H1 (cell line): ENCODE measurements at regions not wholly inside any gene's neighbourhood (a gene's known extent, or its start where the extent isn't known, plus 50 kb on each side); places are given as distances from the start of the nearest gene placed in this dataset.

Experiments
- CTCF ChIA-PET: fragments of 300-600 bp; sonication (Branson Sonifier 250); formaldehyde crosslinking; loops from one replicate; lab custom pipeline; 2021; ENCODE audit not compliant: partially characterized antibody; lab: Charles Lee
- POLR2A ChIA-PET: fragments of 300-600 bp; sonication (Branson Sonifier 250); formaldehyde crosslinking; loops from one replicate; lab custom pipeline; 2021; ENCODE audit warnings: inconsistent platforms; ENCODE audit not compliant: partially characterized antibody; lab: Charles Lee
- DNase-seq, 2 experiments: peaks; one replicate each; pipeline versions ENCODE4 v3.0.0 to v3.0.0-alpha.2; 2010 to 2022; ENCODE audit warnings: low spot score in 2 of 2, low read depth in 1 of 2, mixed read lengths in 1 of 2
- FAIRE-seq: peaks from 2 replicates; lab custom pipeline; 2011; peaks lifted over from hg19 to GRCh38; lab: Jason Lieb, UNC
- H2AFZ ChIP-seq: 2 replicates; pipeline ENCODE4 v1.8.1; 2012; ENCODE audit warnings: low read length, inconsistent platforms
- H2AK5ac ChIP-seq: 2 replicates; pipeline ENCODE4 v1.6.1; 2013; ENCODE audit warnings: low read depth, low read length
- H2BK120ac ChIP-seq: replicated peaks from 2 replicates; pipeline ENCODE3; 2013; ENCODE audit warnings: low read depth, low read length, inconsistent platforms
- H2BK12ac ChIP-seq: 2 replicates; pipeline ENCODE4 v1.6.1; 2013; ENCODE audit warnings: low read depth, low read length
- H2BK15ac ChIP-seq: 2 replicates; pipeline ENCODE4 v1.6.1; 2013; ENCODE audit warnings: low read length
- H2BK20ac ChIP-seq: 2 replicates; pipeline ENCODE4 v1.6.1; 2013; ENCODE audit warnings: low read length
- H2BK5ac ChIP-seq: 2 replicates; pipeline ENCODE4 v1.6.1; 2013; ENCODE audit warnings: low read depth, low read length
- H3K14ac ChIP-seq: 2 replicates; pipeline ENCODE4 v1.6.1; 2013; ENCODE audit warnings: inconsistent platforms; ENCODE audit not compliant: insufficient read length
- H3K18ac ChIP-seq: 2 replicates; pipeline ENCODE4 v1.6.1; 2013; ENCODE audit warnings: low read length; ENCODE audit errors: extremely low read depth
- H3K23ac ChIP-seq: 2 replicates; pipeline ENCODE4 v1.6.1; 2013; ENCODE audit warnings: inconsistent platforms; ENCODE audit not compliant: insufficient read length
- H3K23me2 ChIP-seq: 2 replicates; pipeline ENCODE4 v1.6.1; 2013; ENCODE audit warnings: low read depth, low read length
- H3K27ac ChIP-seq: 2 replicates; pipeline ENCODE4 v1.6.1; 2011; ENCODE audit warnings: low read depth, low read length, inconsistent platforms
- H3K27me3 ChIP-seq, 4 experiments: replicated peaks in 1 of 4; 1 replicate in 1 of 4; 2 replicates in 3 of 4; pipeline versions ENCODE4 v1.6.1 to v1.8.1; 2011 to 2013; ENCODE audit warnings: low read length in 3 of 4, mild to moderate bottlenecking in 3 of 4, inconsistent platforms in 2 of 4, mixed read lengths in 2 of 4, moderate library complexity in 1 of 4; ENCODE audit not compliant: control insufficient read depth in 3 of 4, insufficient read depth in 3 of 4; ENCODE audit errors: extremely low read depth in 1 of 4
- H3K36me3 ChIP-seq, 4 experiments: 2 replicates each; pipeline versions ENCODE4 v1.6.1 to v1.8.1; 2011 to 2013; ENCODE audit warnings: mild to moderate bottlenecking in 4 of 4, low read length in 3 of 4, moderate library complexity in 2 of 4, control low read depth in 1 of 4, inconsistent platforms in 1 of 4; ENCODE audit not compliant: insufficient read depth in 4 of 4, control insufficient read depth in 2 of 4
- H3K4ac ChIP-seq: replicated peaks from 2 replicates; pipeline ENCODE3; 2013; ENCODE audit warnings: low read length, low read depth, mixed read lengths, inconsistent platforms; ENCODE audit not compliant: insufficient read length
- H3K4me1 ChIP-seq, 4 experiments: replicated peaks in 1 of 4; 1 replicate in 1 of 4; 2 replicates in 3 of 4; pipeline versions ENCODE4 v1.6.1 to v1.8.1; 2011 to 2013; ENCODE audit warnings: low read length in 3 of 4, inconsistent platforms in 2 of 4, mixed read lengths in 1 of 4; ENCODE audit not compliant: insufficient read depth in 4 of 4, control insufficient read depth in 3 of 4
- H3K4me2 ChIP-seq, 2 experiments: 2 replicates each; pipeline versions ENCODE4 v1.6.1 to v1.8.1; 2011 to 2013; ENCODE audit warnings: low read depth in 2 of 2, low read length in 2 of 2, control low read depth in 1 of 2, inconsistent platforms in 1 of 2, mild to moderate bottlenecking in 1 of 2; ENCODE audit not compliant: insufficient read depth in 1 of 2
- H3K4me3 ChIP-seq, 4 experiments: fragments of 200-600, 300-600 bp in 1 of 4; sonication (generic), shearing (Covaris generic), sonication (Bioruptor Twin) in 1 of 4; 2 replicates each; pipeline versions ENCODE4 v1.5.1 to v1.8.1; 2011 to 2016; ENCODE audit warnings: low read length in 4 of 4, low read depth in 3 of 4, control low read depth in 2 of 4, inconsistent platforms in 2 of 4, mild to moderate bottlenecking in 2 of 4, mixed read lengths in 1 of 4, moderate library complexity in 1 of 4; ENCODE audit not compliant: insufficient read depth in 2 of 4; ENCODE audit errors: extremely low read depth in 1 of 4
- H3K56ac ChIP-seq: replicated peaks from 2 replicates; pipeline ENCODE3; 2013; ENCODE audit warnings: low read depth, mild to moderate bottlenecking, mixed read lengths, low read length, inconsistent platforms; ENCODE audit not compliant: insufficient read length
- H3K79me1 ChIP-seq: 2 replicates; pipeline ENCODE4 v1.6.1; 2013; ENCODE audit warnings: low read depth, low read length, control low read depth
- H3K79me2 ChIP-seq, 2 experiments: 2 replicates each; pipeline versions ENCODE4 v1.6.1 to v1.8.1; 2012 to 2013; ENCODE audit warnings: low read length in 2 of 2, mild to moderate bottlenecking in 2 of 2, inconsistent platforms in 1 of 2; ENCODE audit not compliant: insufficient read depth in 2 of 2, control insufficient read depth in 1 of 2
- H3K9ac ChIP-seq, 4 experiments: replicated peaks in 1 of 4; 1 replicate in 1 of 4; 2 replicates in 3 of 4; pipeline versions ENCODE4 v1.6.1 to v1.8.1; 2011 to 2013; ENCODE audit warnings: low read depth in 3 of 4, low read length in 3 of 4, control low read depth in 2 of 4, mild to moderate bottlenecking in 2 of 4, moderate library complexity in 2 of 4, inconsistent platforms in 1 of 4; ENCODE audit errors: extremely low read depth in 1 of 4
- H3K9me3 ChIP-seq, 2 experiments: 2 replicates each; pipeline versions ENCODE4 v1.6.1 to v1.8.1; 2012 to 2013; ENCODE audit warnings: mild to moderate bottlenecking in 2 of 2, moderate library complexity in 2 of 2, control low read depth in 1 of 2, inconsistent platforms in 1 of 2, low read depth in 1 of 2, low read length in 1 of 2, mixed read lengths in 1 of 2; ENCODE audit not compliant: insufficient read depth in 2 of 2
- H4K20me1 ChIP-seq, 2 experiments: replicated peaks in 1 of 2; 2 replicates each; pipeline versions ENCODE3 to v1.8.1; 2011 to 2013; ENCODE audit warnings: inconsistent platforms in 2 of 2, low read length in 2 of 2, mild to moderate bottlenecking in 1 of 2; ENCODE audit not compliant: insufficient read depth in 2 of 2, control insufficient read depth in 1 of 2
- H4K5ac ChIP-seq: 2 replicates; pipeline ENCODE4 v1.6.1; 2013; ENCODE audit warnings: low read length, low read depth, mixed read lengths, inconsistent platforms; ENCODE audit not compliant: insufficient read length
- H4K8ac ChIP-seq: 2 replicates; pipeline ENCODE4 v1.8.0; 2013; ENCODE audit warnings: mild to moderate bottlenecking, moderate library complexity, low read length, inconsistent platforms; ENCODE audit not compliant: insufficient read depth; ENCODE audit errors: extremely low read depth
- H4K91ac ChIP-seq: replicated peaks from 2 replicates; pipeline ENCODE3; 2013; ENCODE audit warnings: low read length, mixed read lengths, inconsistent platforms; ENCODE audit not compliant: insufficient read length
- RNF2 ChIP-seq: fragments of 200-900, 300-1000 bp; sonication (generic); IDR thresholded peaks from 2 replicates; pipeline ENCODE4 v1.7.1; 2016; ENCODE audit warnings: borderline replicate concordance, low read depth, mild to moderate bottlenecking, antibody characterized with exemption, low read length; ENCODE audit not compliant: poor library complexity, severe bottlenecking; ENCODE audit errors: missing control alignments
- WGBS, 2 experiments: shearing (Covaris generic) in 1 of 2; methylation state at CpG; one replicate each; pipeline versions ENCODE4 v1.1.6 to v1.1.7; 2013 to 2015; ENCODE audit warnings: low lambda C conversion rate in 2 of 2, mixed read lengths in 2 of 2, inconsistent platforms in 1 of 2, low coverage in 1 of 2, missing lambda C conversion rate in 1 of 2; ENCODE audit not compliant: insufficient replicate concordance in 2 of 2, insufficient coverage in 1 of 2, insufficient read length in 1 of 2; ENCODE audit errors: extremely low coverage in 1 of 2, missing lambda C conversion rate in 1 of 2; 5-methylcytosine and 5-hydroxymethylcytosine counted together
- TF ChIP-seq, protein P1 (sequence below): IDR thresholded peaks from 2 replicates; pipeline ENCODE4 v1.6.1; 2012; ENCODE audit warnings: inconsistent platforms

DNA sequence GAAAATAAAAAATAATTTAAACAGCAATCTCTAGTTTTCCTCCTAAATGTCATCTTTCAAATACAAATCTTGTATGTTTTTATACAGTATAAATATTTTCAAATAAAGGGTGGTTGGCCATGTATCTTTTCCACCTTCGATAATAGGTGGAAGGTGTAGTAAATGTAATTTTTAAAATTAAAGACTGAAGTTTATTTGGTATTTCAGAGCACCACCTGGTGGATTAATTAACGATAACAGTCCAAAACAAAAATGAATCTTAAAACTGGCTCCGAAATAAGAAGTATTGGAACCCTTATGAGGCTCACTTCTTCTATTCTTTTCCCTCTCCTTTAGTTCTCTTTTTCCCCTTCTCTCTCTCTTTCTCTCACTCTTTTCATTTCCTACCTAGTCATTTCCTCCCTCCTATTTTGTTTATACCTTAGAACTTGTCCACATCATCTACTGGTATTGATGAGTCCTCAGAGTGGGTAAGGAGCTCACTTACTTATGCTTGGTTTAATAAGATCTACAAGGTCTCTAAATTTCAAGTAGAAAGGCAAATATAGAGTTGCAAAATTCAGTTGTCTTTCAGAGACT, 82.9 kb upstream of the EXOC1L start:
- ChIA-PET POLR2A (no interaction called here), CTCF (interaction anchor here (0.6 to 2.4 kb wide), 18 partner anchors 9 to 743 kb away, joined by 3 to 10 read pairs (median 3); no protein-coding TSS in a partner anchor)
- no peaks in the 10 kb centered on the region for H3K79me2 ChIP-seq
- no peak overlapping the region for H4K5ac ChIP-seq
- FAIRE-seq: peak; percentile 45
- no peak overlapping the region for H3K4me2 ChIP-seq
- DNase-seq: no peak
- H3K23ac ChIP-seq: no peak overlapping the region
- no peak overlapping the region for H3K56ac ChIP-seq
- H4K8ac ChIP-seq: no peak overlapping the region
- no peaks in the 10 kb centered on the region for H3K27me3 ChIP-seq
- no peak overlapping the region for H3K14ac ChIP-seq
- H3K18ac ChIP-seq: no peak overlapping the region
- no peaks in the 10 kb centered on the region for H4K20me1 ChIP-seq
- no peak overlapping the region for H2AK5ac ChIP-seq
- 67% methylated on average over 3 of the region's 3 CpGs; no CpG with 5 or more reads in 1 of the 2 experiments for WGBS, 2 experiments
- no peak overlapping the region for H2BK15ac ChIP-seq
- no peaks in the 10 kb centered on the region for H3K36me3 ChIP-seq
- H2BK12ac ChIP-seq: no peak overlapping the region
- no peak overlapping the region for H2BK120ac ChIP-seq
- H3K23me2 ChIP-seq: no peaks in the 10 kb centered on the region
- no peak overlapping the region for H2BK20ac ChIP-seq
- no peaks in the 10 kb centered on the region for H3K79me1 ChIP-seq
- no peak overlapping the region for H2AFZ ChIP-seq
- H3K4me1 ChIP-seq: no peaks in the 10 kb centered on the region
- no peak overlapping the region for H3K9ac ChIP-seq
- no peaks in the 10 kb centered on the region for H3K9me3 ChIP-seq
- H3K4me3 ChIP-seq: no peak overlapping the region
- no peak overlapping the region for H3K4ac ChIP-seq
- H4K91ac ChIP-seq: no peak overlapping the region
- H3K27ac ChIP-seq: no peak overlapping the region
- no peak overlapping the region for H2BK5ac ChIP-seq
- TF ChIP-seq RNF2: no peak
- TF ChIP-seq, protein P1, sequence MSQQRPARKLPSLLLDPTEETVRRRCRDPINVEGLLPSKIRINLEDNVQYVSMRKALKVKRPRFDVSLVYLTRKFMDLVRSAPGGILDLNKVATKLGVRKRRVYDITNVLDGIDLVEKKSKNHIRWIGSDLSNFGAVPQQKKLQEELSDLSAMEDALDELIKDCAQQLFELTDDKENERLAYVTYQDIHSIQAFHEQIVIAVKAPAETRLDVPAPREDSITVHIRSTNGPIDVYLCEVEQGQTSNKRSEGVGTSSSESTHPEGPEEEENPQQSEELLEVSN: no peak
